HEK293 (cell line): ENCODE measurements at regions not wholly inside any gene's neighbourhood (a gene's known extent, or its start where the extent isn't known, plus 50 kb on each side); places are given as distances from the start of the nearest gene placed in this dataset.

Source experiments
- ZBTB21 ChIP-seq: fragments of 450-650 bp; formaldehyde crosslinking; IDR thresholded peaks from 2 replicates; pipeline ENCODE4 v1.5.1; 2017; ENCODE audit warnings: missing biosample characterization, missing genetic modification characterization
- ZNF174 ChIP-seq: fragments of 450-650 bp; formaldehyde crosslinking; IDR thresholded peaks from 2 replicates; pipeline ENCODE4 v1.5.0; 2017; ENCODE audit warnings: missing biosample characterization, mild to moderate bottlenecking, missing genetic modification characterization
- ZNF248 ChIP-seq: fragments of 450-650 bp; formaldehyde crosslinking; IDR thresholded peaks from 2 replicates; pipeline ENCODE4 v1.5.1; 2017; ENCODE audit warnings: missing biosample characterization, missing genetic modification characterization
- ZNF510 ChIP-seq: fragments of 450-650 bp; formaldehyde crosslinking; IDR thresholded peaks from 2 replicates; pipeline ENCODE4 v1.5.1; 2018; ENCODE audit warnings: mild to moderate bottlenecking, missing genetic modification characterization, missing biosample characterization; ENCODE audit not compliant: insufficient replicate concordance
- ZNF548 ChIP-seq: fragments of 450-650 bp; formaldehyde crosslinking; IDR thresholded peaks from 2 replicates; pipeline ENCODE4 v1.5.1; 2016; ENCODE audit warnings: missing biosample characterization, missing genetic modification characterization
- ZNF621 ChIP-seq: fragments of 450-650 bp; formaldehyde crosslinking; IDR thresholded peaks from 2 replicates; pipeline ENCODE4 v1.5.1; 2017; ENCODE audit warnings: missing biosample characterization, missing genetic modification characterization
- ZNF658 ChIP-seq: fragments of 450-650 bp; formaldehyde crosslinking; IDR thresholded peaks from 2 replicates; pipeline ENCODE4; 2016; ENCODE audit warnings: missing biosample characterization, missing genetic modification characterization
- ZNF76 ChIP-seq: fragments of 450-650 bp; formaldehyde crosslinking; IDR thresholded peaks from 2 replicates; pipeline ENCODE4; 2016; ENCODE audit warnings: low read depth, missing biosample characterization, missing genetic modification characterization, borderline replicate concordance
- TF ChIP-seq, protein P1 (sequence below): fragments of 450-650 bp; formaldehyde crosslinking; IDR thresholded peaks from 2 replicates; pipeline ENCODE4 v1.5.1; 2016; ENCODE audit warnings: missing biosample characterization, missing genetic modification characterization

DNA sequence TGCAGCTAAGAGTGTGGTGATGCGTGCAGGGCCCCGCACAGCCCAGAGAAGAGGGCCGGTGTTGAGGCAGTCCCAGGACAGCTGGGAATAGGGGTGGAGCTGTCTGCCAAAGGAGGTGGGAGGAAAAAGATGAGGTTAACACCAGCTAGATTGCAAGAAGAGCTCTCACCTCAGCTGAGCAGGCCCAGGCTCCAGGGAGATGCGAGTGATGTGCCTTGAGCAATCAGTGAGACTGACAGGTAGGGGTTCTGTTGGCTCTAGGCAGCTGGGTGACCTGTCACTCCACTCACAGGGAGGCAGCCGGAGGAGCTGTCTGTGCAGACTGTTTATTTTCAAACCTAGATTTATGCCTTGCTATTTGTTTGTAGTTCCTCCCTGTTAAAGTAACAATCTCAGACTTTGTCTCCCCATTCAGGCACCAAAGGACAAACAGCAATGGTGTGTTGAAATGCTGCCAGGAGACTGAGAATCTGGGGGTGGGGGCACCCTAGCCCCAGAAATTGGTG lies 205.1 kb upstream of the CXCL12 start:
- TF ChIP-seq, protein P1, sequence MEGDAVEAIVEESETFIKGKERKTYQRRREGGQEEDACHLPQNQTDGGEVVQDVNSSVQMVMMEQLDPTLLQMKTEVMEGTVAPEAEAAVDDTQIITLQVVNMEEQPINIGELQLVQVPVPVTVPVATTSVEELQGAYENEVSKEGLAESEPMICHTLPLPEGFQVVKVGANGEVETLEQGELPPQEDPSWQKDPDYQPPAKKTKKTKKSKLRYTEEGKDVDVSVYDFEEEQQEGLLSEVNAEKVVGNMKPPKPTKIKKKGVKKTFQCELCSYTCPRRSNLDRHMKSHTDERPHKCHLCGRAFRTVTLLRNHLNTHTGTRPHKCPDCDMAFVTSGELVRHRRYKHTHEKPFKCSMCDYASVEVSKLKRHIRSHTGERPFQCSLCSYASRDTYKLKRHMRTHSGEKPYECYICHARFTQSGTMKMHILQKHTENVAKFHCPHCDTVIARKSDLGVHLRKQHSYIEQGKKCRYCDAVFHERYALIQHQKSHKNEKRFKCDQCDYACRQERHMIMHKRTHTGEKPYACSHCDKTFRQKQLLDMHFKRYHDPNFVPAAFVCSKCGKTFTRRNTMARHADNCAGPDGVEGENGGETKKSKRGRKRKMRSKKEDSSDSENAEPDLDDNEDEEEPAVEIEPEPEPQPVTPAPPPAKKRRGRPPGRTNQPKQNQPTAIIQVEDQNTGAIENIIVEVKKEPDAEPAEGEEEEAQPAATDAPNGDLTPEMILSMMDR (tag by site-specific recombination): no peak
- TF ChIP-seq ZNF548 (tag by site-specific recombination) (no peak), ZNF174 (tag by site-specific recombination) (no peak), ZNF621 (tag by site-specific recombination) (no peak), ZNF248 (no peak), ZNF658 (tag by site-specific recombination) (no peak), ZBTB21 (tag by site-specific recombination) (no peak), ZNF76 (tag by site-specific recombination) (no peak), ZNF510 (tag by site-specific recombination) (no peak)
